Progenitor cell of endocrine pancreas (in vitro differentiated cells): ENCODE measurements at regions not wholly inside any gene's neighbourhood (a gene's known extent, or its start where the extent isn't known, plus 50 kb on each side); places are given as distances from the start of the nearest gene placed in this dataset.

Experiments
- DNase-seq: peaks from one replicate; pipeline ENCODE4 v3.0.0; 2021; ENCODE audit warnings: low spot score; ENCODE audit not compliant: unreplicated experiment
- H3K27ac Mint-ChIP-seq: 2 replicates; pipeline ENCODE4 v1.8.0; 2021; ENCODE audit warnings: mild to moderate bottlenecking, moderate library complexity, mixed read lengths
- H3K27me3 Mint-ChIP-seq: 2 replicates; pipeline ENCODE4 v1.8.0; 2021; ENCODE audit warnings: mixed read lengths
- H3K36me3 Mint-ChIP-seq: 2 replicates; pipeline ENCODE4 v1.8.0; 2022; ENCODE audit warnings: mixed read lengths; ENCODE audit not compliant: insufficient read depth
- H3K4me1 Mint-ChIP-seq: 2 replicates; pipeline ENCODE4 v1.8.0; 2021; ENCODE audit warnings: low read depth, mixed read lengths
- H3K4me3 Mint-ChIP-seq: 2 replicates; pipeline ENCODE4 v1.8.0; 2021; ENCODE audit warnings: low read depth, mild to moderate bottlenecking, moderate library complexity, mixed read lengths
- H3K9me3 Mint-ChIP-seq: 2 replicates; pipeline ENCODE4 v1.8.0; 2021; ENCODE audit warnings: low read depth, mixed read lengths
- TF ChIP-seq, protein P1 (sequence below): fragments of 200-600 bp; sonication (generic); IDR thresholded peaks from one replicate; pipeline ENCODE4 v1.5.0; 2021; ENCODE audit warnings: antibody characterized with exemption, mild to moderate bottlenecking; ENCODE audit not compliant: unreplicated experiment

DNA sequence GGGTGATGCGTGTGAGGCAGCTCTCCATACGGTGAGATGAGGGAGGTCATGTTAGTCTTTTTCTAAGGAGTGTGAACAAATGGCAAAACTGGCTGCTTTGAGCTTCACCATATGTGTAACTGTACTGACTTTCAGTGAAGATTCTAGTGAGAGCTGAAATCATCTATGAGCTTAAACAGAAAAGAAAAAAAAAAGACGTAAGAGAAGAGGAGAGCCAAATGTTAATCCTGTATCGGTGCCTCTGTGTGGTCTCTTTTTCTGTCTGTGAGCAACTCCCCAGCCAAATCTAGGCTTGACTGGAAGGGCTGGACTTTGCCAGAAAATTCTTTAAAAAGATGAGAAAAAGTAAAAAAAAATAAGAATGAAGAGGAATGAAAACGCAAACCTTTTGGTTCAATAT lies 209.7 kb upstream of the TUT7 start:
- Mint-ChIP-seq H3K36me3 (no peaks in the 10 kb centered on the region), H3K27me3 (peaks cover 16% of the 10 kb centered on the region), H3K4me3 (no peak overlapping the region), H3K4me1 (no peaks in the 10 kb centered on the region), H3K27ac (no peak overlapping the region), H3K9me3 (peaks cover 3% of the 10 kb centered on the region)
- DNase-seq, result no peak
- TF ChIP-seq, protein P1, sequence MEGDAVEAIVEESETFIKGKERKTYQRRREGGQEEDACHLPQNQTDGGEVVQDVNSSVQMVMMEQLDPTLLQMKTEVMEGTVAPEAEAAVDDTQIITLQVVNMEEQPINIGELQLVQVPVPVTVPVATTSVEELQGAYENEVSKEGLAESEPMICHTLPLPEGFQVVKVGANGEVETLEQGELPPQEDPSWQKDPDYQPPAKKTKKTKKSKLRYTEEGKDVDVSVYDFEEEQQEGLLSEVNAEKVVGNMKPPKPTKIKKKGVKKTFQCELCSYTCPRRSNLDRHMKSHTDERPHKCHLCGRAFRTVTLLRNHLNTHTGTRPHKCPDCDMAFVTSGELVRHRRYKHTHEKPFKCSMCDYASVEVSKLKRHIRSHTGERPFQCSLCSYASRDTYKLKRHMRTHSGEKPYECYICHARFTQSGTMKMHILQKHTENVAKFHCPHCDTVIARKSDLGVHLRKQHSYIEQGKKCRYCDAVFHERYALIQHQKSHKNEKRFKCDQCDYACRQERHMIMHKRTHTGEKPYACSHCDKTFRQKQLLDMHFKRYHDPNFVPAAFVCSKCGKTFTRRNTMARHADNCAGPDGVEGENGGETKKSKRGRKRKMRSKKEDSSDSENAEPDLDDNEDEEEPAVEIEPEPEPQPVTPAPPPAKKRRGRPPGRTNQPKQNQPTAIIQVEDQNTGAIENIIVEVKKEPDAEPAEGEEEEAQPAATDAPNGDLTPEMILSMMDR, result no peak

DNA sequence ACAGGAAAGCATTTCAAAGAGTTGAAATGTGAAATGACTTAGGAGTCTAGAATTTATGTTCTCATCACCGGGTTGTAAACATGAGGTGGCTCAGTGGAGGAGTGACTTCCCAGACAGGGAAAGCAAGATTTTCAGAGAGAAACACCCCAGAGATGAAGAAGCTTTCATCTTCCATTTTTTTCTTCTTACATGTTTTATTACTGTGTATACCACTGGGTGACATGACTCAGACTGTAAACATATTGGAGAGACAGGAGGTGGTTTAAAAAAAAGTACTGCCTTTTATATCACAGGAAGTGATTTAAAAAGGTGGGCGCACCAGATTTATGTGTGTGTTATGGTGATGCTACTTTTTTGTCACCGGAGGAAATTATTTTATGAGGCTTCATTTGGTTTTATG lies 209.1 kb upstream of the TUT7 start:
- no peak overlapping the region for H3K27ac Mint-ChIP-seq
- no peak overlapping the region for H3K4me3 Mint-ChIP-seq
- TF ChIP-seq, protein P1, result no peak

DNA sequence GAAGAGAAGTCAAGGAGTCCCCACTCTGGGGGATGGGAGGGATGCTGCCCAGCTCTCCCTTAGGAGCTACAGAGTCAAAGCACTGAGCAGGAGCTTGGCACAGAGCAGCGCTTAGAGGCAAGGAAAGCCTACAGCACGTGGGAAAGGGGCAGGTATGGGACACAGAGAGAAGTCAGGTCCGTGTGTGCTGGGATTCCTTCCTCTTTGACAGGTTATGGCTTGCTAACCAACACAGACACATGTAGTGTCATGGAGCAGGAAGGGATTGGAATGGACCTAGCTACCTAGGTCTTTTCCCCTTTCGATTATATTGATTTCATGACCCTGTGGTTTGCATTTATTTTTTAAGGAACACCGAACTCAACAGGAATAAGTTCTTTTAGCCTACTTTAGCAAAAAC lies 208.5 kb upstream of the TUT7 start:
- Mint-ChIP-seq H3K4me1 (no peaks in the 10 kb centered on the region), H3K9me3 (no peaks in the 10 kb centered on the region), H3K27me3 (peaks cover 16% of the 10 kb centered on the region), H3K36me3 (no peaks in the 10 kb centered on the region), H3K4me3 (no peak overlapping the region), H3K27ac (no peak overlapping the region)
- no peak for DNase-seq
- TF ChIP-seq, protein P1, result no peak

More for the DNA sequence above, 209.1 kb upstream of the TUT7 start:
- peaks cover 3% of the 10 kb centered on the region for H3K9me3 Mint-ChIP-seq
- no peak for DNase-seq
- no peaks in the 10 kb centered on the region for H3K36me3 Mint-ChIP-seq
- H3K4me1 Mint-ChIP-seq, result no peaks in the 10 kb centered on the region
- peaks cover 16% of the 10 kb centered on the region for H3K27me3 Mint-ChIP-seq

DNA sequence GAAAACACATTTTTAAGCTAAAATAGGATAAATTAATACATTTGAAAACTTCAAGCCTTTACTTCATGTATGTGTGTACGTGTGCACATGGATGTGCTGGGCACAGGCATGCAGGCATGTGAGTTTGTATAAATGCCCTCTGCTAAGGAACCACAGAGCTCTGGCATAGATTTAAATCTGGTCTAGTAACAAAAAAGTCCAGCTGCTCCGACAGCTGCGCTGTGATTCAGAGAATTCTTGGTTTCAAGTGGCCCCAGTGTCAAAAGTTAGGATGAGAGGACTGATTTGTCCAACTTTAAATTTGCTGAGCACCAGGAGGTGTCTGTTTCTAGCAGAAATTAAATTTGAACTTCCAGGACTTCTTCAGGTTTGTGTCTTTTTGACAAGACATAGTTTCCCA lies 203.7 kb upstream of the TUT7 start:
- Mint-ChIP-seq H3K36me3 (no peaks in the 10 kb centered on the region), H3K4me3 (no peak overlapping the region), H3K27ac (no peak overlapping the region), H3K27me3 (peaks cover 13% of the 10 kb centered on the region), H3K9me3 (no peaks in the 10 kb centered on the region), H3K4me1 (no peaks in the 10 kb centered on the region)
- TF ChIP-seq, protein P1, result no peak
- no peak for DNase-seq

DNA sequence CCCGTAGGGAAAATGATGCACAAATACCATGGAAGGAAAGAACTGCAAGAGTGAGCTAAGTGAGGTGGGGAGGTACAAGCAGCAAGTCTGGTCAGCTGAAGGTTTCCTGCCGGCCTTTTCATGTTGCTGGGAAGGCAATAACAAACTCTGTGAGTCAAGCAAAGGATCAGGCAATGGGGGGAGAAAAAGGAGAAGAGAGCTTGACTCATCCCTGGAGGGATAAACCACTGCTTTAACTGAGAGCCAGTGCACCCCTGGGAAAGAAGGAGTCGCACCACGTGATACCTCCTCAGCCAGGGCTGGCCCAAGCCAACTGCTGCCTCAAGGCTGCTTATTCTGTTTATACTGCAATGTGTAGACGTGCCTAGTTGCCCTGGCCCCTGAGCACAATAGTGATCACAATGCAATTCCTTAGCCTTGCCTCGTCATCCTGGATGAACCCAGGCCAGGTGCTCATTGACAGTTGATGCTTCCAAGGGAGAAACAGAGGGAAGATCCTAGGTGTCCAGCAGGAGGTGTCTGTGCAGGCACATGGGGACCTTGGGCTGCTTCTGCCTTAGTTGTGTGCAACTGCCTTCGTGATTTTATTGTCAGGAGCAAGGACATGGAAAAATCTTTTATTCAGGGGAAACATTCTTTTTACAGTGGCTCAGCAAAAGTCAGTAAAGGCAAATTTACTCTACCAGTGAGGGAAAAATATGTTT lies 203.0 kb upstream of the TUT7 start:
- Mint-ChIP-seq H3K27me3 (peaks cover 8% of the 10 kb centered on the region), H3K36me3 (no peaks in the 10 kb centered on the region), H3K4me1 (no peaks in the 10 kb centered on the region), H3K27ac (no peak overlapping the region), H3K9me3 (no peaks in the 10 kb centered on the region), H3K4me3 (no peak overlapping the region)
- no peak for DNase-seq
- TF ChIP-seq, protein P1, result no peak
